IMR-90 (cell line): ENCODE measurements at regions not wholly inside any gene's neighbourhood (a gene's known extent, or its start where the extent isn't known, plus 50 kb on each side); places are given as distances from the start of the nearest gene placed in this dataset.

Experiments used
- ATAC-seq: fragments of 200-7000 bp; cut with Tn5 transposase; 2 replicates; pipeline ENCODE4 v1.9.1; 2020; ENCODE audit warnings: low read depth, mild to moderate bottlenecking, moderate library complexity
- BruUV-seq: library from RNA; stranded (reverse); fragments of 400-500 nt; replicated peaks from 2 replicates; lab custom pipeline; 2021; lab: Mats Ljungman, UMichigan
- CTCF ChIA-PET: fragments of 300-600 bp; formaldehyde crosslinking; extraction: SDS; loops from one replicate; lab custom pipeline; 2021; ENCODE audit warnings: antibody characterized with exemption; lab: Yijun Ruan, JAX
- POLR2A ChIA-PET: fragments of 300-600 bp; sonication (Branson Sonifier 250); formaldehyde crosslinking; loops from one replicate; lab custom pipeline; 2022; ENCODE audit warnings: antibody characterized with exemption; ENCODE audit not compliant: unreplicated experiment; lab: Charles Lee
- DNase-seq: peaks from one replicate; pipeline ENCODE4 v3.0.0; 2013
- H2AFZ ChIP-seq: replicated peaks from 2 replicates; pipeline ENCODE3; 2013; ENCODE audit warnings: low read length, mild to moderate bottlenecking; ENCODE audit not compliant: poor library complexity
- H2AK5ac ChIP-seq: 2 replicates; pipeline ENCODE4 v1.6.1; 2013; ENCODE audit warnings: low read depth, low read length, inconsistent platforms
- H2AK9ac ChIP-seq: replicated peaks from 2 replicates; pipeline ENCODE3; 2013; ENCODE audit warnings: mild to moderate bottlenecking, low read depth, low read length, moderate library complexity; ENCODE audit not compliant: poor library complexity
- H2BK120ac ChIP-seq: 2 replicates; pipeline ENCODE4 v1.6.1; 2013; ENCODE audit warnings: low read depth, low read length, inconsistent platforms
- H2BK15ac ChIP-seq: 3 replicates; pipeline ENCODE4 v1.6.1; 2013; ENCODE audit warnings: low read depth, low read length, inconsistent platforms
- H2BK20ac ChIP-seq: 2 replicates; pipeline ENCODE4 v1.6.1; 2013; ENCODE audit warnings: low read depth, mild to moderate bottlenecking, inconsistent platforms, low read length, moderate library complexity
- H2BK5ac ChIP-seq: 2 replicates; pipeline ENCODE4 v1.6.1; 2013; ENCODE audit warnings: mild to moderate bottlenecking, low read depth, low read length, inconsistent platforms; ENCODE audit not compliant: poor library complexity, severe bottlenecking
- H3K14ac ChIP-seq: replicated peaks from 2 replicates; pipeline ENCODE4 v1.6.1; 2013; ENCODE audit warnings: low read depth, low read length, inconsistent platforms
- H3K18ac ChIP-seq: 2 replicates; pipeline ENCODE4 v1.6.1; 2013; ENCODE audit warnings: low read depth, low read length, control low read depth
- H3K23ac ChIP-seq: 2 replicates; pipeline ENCODE4 v1.6.1; 2013; ENCODE audit warnings: low read depth, low read length, inconsistent platforms
- H3K27ac ChIP-seq: 2 replicates; pipeline ENCODE4 v1.5.1; 2013; ENCODE audit warnings: mild to moderate bottlenecking, control low read depth, low read length; ENCODE audit not compliant: insufficient read depth
- H3K27me3 ChIP-seq: 2 replicates; pipeline ENCODE4 v1.6.1; 2013; ENCODE audit warnings: low read length; ENCODE audit not compliant: control insufficient read depth, insufficient read depth
- H3K36me3 ChIP-seq: 2 replicates; pipeline ENCODE4 v1.6.1; 2013; ENCODE audit warnings: low read length, mixed read lengths; ENCODE audit not compliant: control insufficient read depth, insufficient read depth
- H3K4ac ChIP-seq: 2 replicates; pipeline ENCODE4 v1.6.1; 2013; ENCODE audit warnings: low read depth, low read length, inconsistent platforms
- H3K4me1 ChIP-seq: 2 replicates; pipeline ENCODE4 v1.6.1; 2013; ENCODE audit warnings: low read length, mixed read lengths; ENCODE audit not compliant: control insufficient read depth, insufficient read depth
- H3K4me2 ChIP-seq: 2 replicates; pipeline ENCODE4 v1.6.1; 2013; ENCODE audit warnings: low read depth, mild to moderate bottlenecking, control low read depth, low read length, moderate library complexity
- H3K4me3 ChIP-seq: 2 replicates; pipeline ENCODE4 v1.5.1; 2013; ENCODE audit warnings: low read depth, mild to moderate bottlenecking, control low read depth, low read length, moderate library complexity; ENCODE audit not compliant: insufficient read depth
- H3K56ac ChIP-seq: 2 replicates; pipeline ENCODE4 v1.6.1; 2013; ENCODE audit warnings: low read length, inconsistent platforms; ENCODE audit not compliant: insufficient read depth; ENCODE audit errors: extremely low read depth
- H3K79me1 ChIP-seq, 2 experiments: 2 replicates each; pipeline ENCODE4 v1.6.1; 2013; ENCODE audit warnings: low read length in 2 of 2, inconsistent platforms in 1 of 2, low read depth in 1 of 2
- H3K9ac ChIP-seq: 2 replicates; pipeline ENCODE4 v1.6.1; 2013; ENCODE audit warnings: low read depth, low read length, control low read depth
- H3K9me1 ChIP-seq: 2 replicates; pipeline ENCODE4 v1.6.1; 2013; ENCODE audit warnings: low read length, inconsistent platforms; ENCODE audit not compliant: insufficient read depth
- H3K9me3 ChIP-seq: 2 replicates; pipeline ENCODE4 v1.6.1; 2013; ENCODE audit warnings: low read length; ENCODE audit not compliant: control insufficient read depth, insufficient read depth
- H4K20me1 ChIP-seq: 2 replicates; pipeline ENCODE4 v1.6.1; 2013; ENCODE audit warnings: low read length, inconsistent platforms; ENCODE audit not compliant: insufficient read depth
- H4K5ac ChIP-seq: 2 replicates; pipeline ENCODE4 v1.6.1; 2013; ENCODE audit warnings: mild to moderate bottlenecking, low read depth, low read length, control low read depth
- H4K8ac ChIP-seq, 2 experiments: 2 replicates each; pipeline ENCODE4 v1.6.1; 2013; ENCODE audit warnings: low read depth in 2 of 2, low read length in 2 of 2, control low read depth in 1 of 2, inconsistent platforms in 1 of 2
- H4K91ac ChIP-seq: 2 replicates; pipeline ENCODE4 v1.6.1; 2013; ENCODE audit warnings: low read depth, low read length, inconsistent platforms; ENCODE audit not compliant: insufficient read depth
- CHD1 ChIP-seq: IDR thresholded peaks from 2 replicates; pipeline ENCODE4 v1.6.1; 2012; ENCODE audit warnings: low read depth, low read length, improper control_type of control experiment
- CTCF ChIP-seq: conservative IDR thresholded peaks from 2 replicates; pipeline ENCODE4 v1.5.1; 2012; ENCODE audit warnings: mild to moderate bottlenecking, low read depth, low read length, improper control_type of control experiment
- FOS ChIP-seq: fragments of 150-350 bp; IDR thresholded peaks from 2 replicates; pipeline ENCODE4 v1.6.1; 2016; ENCODE audit warnings: low read depth, low read length
- MAFK ChIP-seq: IDR thresholded peaks from 2 replicates; pipeline ENCODE4 v1.6.1; 2012; ENCODE audit warnings: low read depth, low read length, improper control_type of control experiment
- MAZ ChIP-seq: IDR thresholded peaks from 2 replicates; pipeline ENCODE4 v1.6.1; 2012; ENCODE audit warnings: low read depth, mild to moderate bottlenecking, low read length, improper control_type of control experiment, moderate library complexity, borderline replicate concordance
- MXI1 ChIP-seq: IDR thresholded peaks from 2 replicates; pipeline ENCODE4 v1.6.1; 2012; ENCODE audit warnings: low read depth, mild to moderate bottlenecking, low read length, moderate library complexity, borderline replicate concordance
- SMC3 ChIP-seq: fragments of 150-350 bp; IDR thresholded peaks from 2 replicates; pipeline ENCODE4 v1.6.1; 2016; ENCODE audit warnings: low read depth, mild to moderate bottlenecking, antibody characterized with exemption, low read length, moderate library complexity
- USF2 ChIP-seq: fragments of 150-350 bp; IDR thresholded peaks from 2 replicates; pipeline ENCODE4 v1.6.1; 2017; ENCODE audit warnings: mild to moderate bottlenecking, antibody characterized with exemption, low read length, low read depth
- dilution Hi-C: fragments of 300-500 bp; cut with HindIII; formaldehyde crosslinking; loops from one replicate; pipeline ENCODE4 v1.14.3; 2018; ENCODE audit warnings: low sequenced_read_pairs; ENCODE audit not compliant: unreplicated experiment
- in situ Hi-C: fragments of 300-500 bp; cut with MboI; formaldehyde crosslinking; loops from 3 replicates; pipeline ENCODE4 v1.14.3; 2019; ENCODE audit warnings: low sequenced_read_pairs, inconsistent platforms, mixed read lengths
- intact Hi-C: fragments of 100-400 bp; cut with micrococcal nuclease; formaldehyde crosslinking; loops from 2 replicates; pipeline ENCODE4 v1.10.0; 2022

GRCh38 chr4:59179372-59179771, 2020.8 kb upstream of the ADGRL3 start:
- Histone ChIP-seq H3K4ac (no peak overlapping the region), H4K8ac (no peak overlapping the region), H3K79me1 (no peaks in the 10 kb centered on the region), H4K91ac (no peak overlapping the region), H2AFZ (no peak overlapping the region), H3K56ac (no peak overlapping the region), H2BK120ac (no peak overlapping the region), H3K4me3 (no peak overlapping the region), H2AK5ac (no peak overlapping the region), H2BK20ac (no peak overlapping the region), H4K5ac (no peak overlapping the region), H3K23ac (no peak overlapping the region), H2AK9ac (no peak overlapping the region), H2BK5ac (no peak overlapping the region), H3K9me3 (peaks cover 12% of the 10 kb centered on the region), H4K20me1 (no peaks in the 10 kb centered on the region), H3K36me3 (no peaks in the 10 kb centered on the region), H3K4me1 (no peaks in the 10 kb centered on the region), H3K9me1 (no peaks in the 10 kb centered on the region), H3K14ac (no peak overlapping the region), H3K4me2 (no peak overlapping the region), H3K18ac (no peak overlapping the region), H2BK15ac (no peak overlapping the region), H3K27ac (no peak overlapping the region), H3K9ac (no peak overlapping the region), H3K27me3 (no peaks in the 10 kb centered on the region)
- dilution Hi-C loops: no loop called here
- ATAC-seq (no peak), DNase-seq (no peak)
- intact Hi-C loops: no loop called here
- ChIA-PET CTCF (interaction anchor here (0.6 kb wide), 1 partner anchor 316 kb away, joined by 3 read pairs; no protein-coding TSS in a partner anchor), POLR2A (no interaction called here)
- BruUV-seq: no TSS peak
- in situ Hi-C loops: no loop called here
- no peak for TF ChIP-seq MAFK
- TF ChIP-seq FOS: no peak
- TF ChIP-seq CHD1: no peak
- no peak for TF ChIP-seq CTCF
- no peak for TF ChIP-seq MAZ
- TF ChIP-seq MXI1: no peak
- TF ChIP-seq USF2: no peak
- no peak for TF ChIP-seq SMC3
